ENCODE measurements at regions not wholly inside any gene's neighbourhood (a gene's known extent, or its start where the extent isn't known, plus 50 kb on each side); places are given as distances from the start of the nearest gene placed in this dataset.

GRCh38 chr2:156657809-156658208 lies 221.6 kb downstream of the GPD2 start:
- Histone ChIP-seq H3K9me3 (no peaks in the 10 kb centered on the region), H3K36me3 (ENCODE audit: low read depth, missing control alignments) (no peaks in the 10 kb centered on the region), H3K27me3 (no peaks in the 10 kb centered on the region), H3K27ac (no peak overlapping the region), H3K4me1 (no peaks in the 10 kb centered on the region), H3K4me3 (no peak overlapping the region)
- TF ChIP-seq CTCF (IDR thresholded peaks at IDR 0.05) = no peak
- no peak for TF ChIP-seq POLR2A (IDR thresholded peaks at IDR 0.05)
- WGBS, 2 donors = 73 to 87% methylated on average over 2 of the region's 2 CpGs
- intact Hi-C loops (cut with DNase I; ENCODE audit: low total_unique reads) = no loop called here
- DNase-seq = no peak

GRCh38 chr2:156659694-156660093 lies 223.5 kb downstream of the GPD2 start:
- intact Hi-C loops (cut with DNase I; ENCODE audit: low total_unique reads) = no loop called here
- H3K27ac ChIP-seq = no peak overlapping the region
- DNase-seq = no peak
- H3K9me3 ChIP-seq = no peaks in the 10 kb centered on the region
- no peak for TF ChIP-seq CTCF (IDR thresholded peaks at IDR 0.05)
- no peak for TF ChIP-seq POLR2A (IDR thresholded peaks at IDR 0.05)
- no peaks in the 10 kb centered on the region for H3K36me3 ChIP-seq (ENCODE audit: low read depth, missing control alignments)
- H3K27me3 ChIP-seq = no peaks in the 10 kb centered on the region
- no peak overlapping the region for H3K4me3 ChIP-seq
- WGBS, 2 donors = 95 to 98% methylated on average over 3 of the region's 3 CpGs
- H3K4me1 ChIP-seq = no peaks in the 10 kb centered on the region

- Histone ChIP-seq H3K4me3 (no peak overlapping the region), H3K27me3 (no peaks in the 10 kb centered on the region), H3K27ac (no peak overlapping the region), H3K9me3 (no peaks in the 10 kb centered on the region), H3K36me3 (ENCODE audit: low read depth, missing control alignments) (no peaks in the 10 kb centered on the region), H3K4me1 (no peaks in the 10 kb centered on the region)
- DNase-seq = no peak
- intact Hi-C loops (cut with DNase I; ENCODE audit: low total_unique reads) = no loop called here
- 83 to 89% methylated on average over 1 of the region's 1 CpG for WGBS, 2 donors
- TF ChIP-seq POLR2A (IDR thresholded peaks at IDR 0.05) = no peak
- TF ChIP-seq CTCF (IDR thresholded peaks at IDR 0.05) = no peak
Observed at GRCh38 chr2:156663757-156664409, 227.7 kb downstream of the GPD2 start.

- Histone ChIP-seq H3K36me3 (ENCODE audit: low read depth, missing control alignments) (no peaks in the 10 kb centered on the region), H3K27ac (no peak overlapping the region), H3K4me1 (no peaks in the 10 kb centered on the region), H3K9me3 (no peaks in the 10 kb centered on the region), H3K27me3 (no peaks in the 10 kb centered on the region), H3K4me3 (no peak overlapping the region)
- no peak for DNase-seq
- WGBS, 2 donors = 92 to 98% methylated on average over 4 of the region's 4 CpGs
- intact Hi-C loops (cut with DNase I; ENCODE audit: low total_unique reads) = no loop called here
- TF ChIP-seq POLR2A (IDR thresholded peaks at IDR 0.05) (no peak), CTCF (IDR thresholded peaks at IDR 0.05) (no peak)
Observed at GRCh38 chr2:156666130-156666785, 230.1 kb downstream of the GPD2 start.

GRCh38 chr2:156670104-156670503 lies 233.9 kb downstream of the GPD2 start:
- DNase-seq = no peak
- intact Hi-C loops (cut with DNase I; ENCODE audit: low total_unique reads) = no loop called here
- WGBS, 2 donors = 95 to 100% methylated on average over 2 of the region's 2 CpGs
- no peak overlapping the region for H3K27ac ChIP-seq
- TF ChIP-seq CTCF (IDR thresholded peaks at IDR 0.05) (no peak), POLR2A (IDR thresholded peaks at IDR 0.05) (no peak)
- H3K4me1 ChIP-seq = no peaks in the 10 kb centered on the region
- no peaks in the 10 kb centered on the region for H3K36me3 ChIP-seq (ENCODE audit: low read depth, missing control alignments)
- H3K27me3 ChIP-seq = no peaks in the 10 kb centered on the region
- H3K4me3 ChIP-seq = no peak overlapping the region
- H3K9me3 ChIP-seq = no peaks in the 10 kb centered on the region

All from testis (tissue), 2 donors.